NCI-H460 (cell line): ENCODE measurements at regions not wholly inside any gene's neighbourhood (a gene's known extent, or its start where the extent isn't known, plus 50 kb on each side); places are given as distances from the start of the nearest gene placed in this dataset.
"Not testable (repeated sequence)": the region's sequence is repeated elsewhere in the genome, so short reads cannot be mapped to it uniquely, and the experiment has no call there.

Experiments used
- DNase-seq: peaks from one replicate; pipeline ENCODE4 v3.0.0-alpha.2; 2016; ENCODE audit warnings: low read depth; ENCODE audit errors: extremely low read depth

DNA sequence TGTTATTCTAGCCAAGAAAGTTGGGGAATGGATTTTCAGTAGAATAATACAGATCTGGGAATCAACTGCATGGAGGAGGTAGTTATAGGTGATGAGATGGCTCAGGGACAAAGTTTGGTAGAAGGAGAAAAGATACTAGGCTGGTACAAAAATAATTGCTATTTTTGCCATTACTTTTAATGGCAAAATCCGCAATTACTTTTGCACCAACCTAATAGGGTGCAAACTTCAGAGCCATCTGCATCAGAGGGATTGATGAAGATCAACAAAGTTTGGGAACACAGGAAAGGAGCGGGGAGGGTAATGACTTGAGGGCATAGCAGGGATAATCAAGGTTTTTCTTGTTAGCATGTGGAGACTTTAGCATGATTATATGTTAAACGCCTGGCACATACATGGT lies 178.7 kb upstream of the ROPN1B start:
- DNase-seq = not testable (repeated sequence)

DNA sequence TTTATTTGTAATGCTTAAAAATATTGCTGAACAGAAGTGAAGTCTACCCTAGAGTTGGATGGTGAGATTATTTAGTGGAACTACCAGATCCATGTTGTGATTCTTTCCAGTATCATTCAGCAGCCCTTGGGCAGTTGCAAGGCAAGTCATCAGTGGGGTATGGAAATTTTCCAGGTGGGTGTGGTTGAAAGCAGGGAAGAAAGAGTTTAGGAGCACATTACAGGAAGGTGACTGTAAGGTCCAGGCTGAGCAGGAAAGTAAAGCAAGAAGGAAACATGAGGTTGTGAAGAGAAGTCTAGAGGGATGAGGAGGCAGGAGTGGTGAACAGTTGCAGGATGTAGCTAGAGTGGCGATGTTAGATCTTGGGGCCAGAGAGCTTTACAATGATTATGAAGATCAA lies 178.0 kb upstream of the ROPN1B start:
- not testable (repeated sequence) for DNase-seq

- not testable (repeated sequence) for DNase-seq
These were observed 159.0 kb upstream of the ROPN1B start for GRCh38 chr3:125810010-125810409.

DNA sequence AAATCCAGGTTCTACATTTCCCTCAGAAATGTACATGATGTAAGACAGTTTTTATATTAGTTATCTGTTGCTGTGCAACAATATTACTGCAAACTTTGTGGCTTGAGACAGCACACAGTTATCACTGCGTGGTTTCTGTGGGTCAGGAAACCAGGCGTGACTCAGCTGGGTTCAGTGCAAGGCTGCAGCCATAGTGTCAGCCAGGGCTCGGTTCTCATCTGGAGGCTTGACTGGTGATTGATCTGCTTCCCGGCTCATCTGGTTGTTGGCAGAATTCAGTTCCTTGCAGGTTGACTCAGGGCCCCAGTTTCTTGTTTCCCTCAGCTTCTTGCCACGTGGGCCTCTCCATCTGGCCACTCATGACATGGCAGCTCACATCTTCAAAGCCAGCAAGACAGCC lies 146.8 kb upstream of the ROPN1B start:
- DNase-seq = not testable (repeated sequence)

DNA sequence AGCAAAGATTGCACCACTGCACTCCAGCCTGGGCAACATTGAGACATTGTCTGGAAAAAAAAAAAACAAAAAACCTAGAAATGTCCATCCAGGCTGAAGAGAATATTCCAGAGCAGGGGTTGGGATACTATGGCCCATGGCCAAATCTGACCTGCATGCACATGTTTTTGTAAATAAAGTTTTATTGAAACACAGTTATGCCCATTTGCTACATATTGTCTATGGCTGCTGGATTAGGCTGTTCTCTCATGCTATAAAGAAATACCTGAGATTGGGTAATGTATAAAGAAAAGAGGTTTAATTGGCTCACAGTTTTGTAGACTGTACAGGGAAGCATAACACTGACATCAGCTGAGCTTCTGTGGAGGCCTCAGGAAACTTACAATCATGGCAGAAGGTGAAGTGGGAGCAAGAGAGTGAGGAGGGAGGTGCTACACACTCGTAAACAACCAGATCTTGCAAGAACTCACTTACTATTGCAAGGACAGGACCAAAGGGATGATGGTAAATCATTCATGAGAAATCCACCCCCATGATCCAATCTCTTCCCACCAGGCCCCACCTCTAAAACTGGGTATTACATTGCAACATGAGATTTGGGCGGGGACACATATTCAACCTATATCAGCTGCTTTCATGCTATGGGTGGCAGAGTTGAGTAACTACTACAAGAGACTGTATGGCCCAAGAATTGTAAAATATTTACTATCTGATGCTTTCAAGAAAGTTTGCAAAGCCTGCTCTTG lies 137.8 kb upstream of the ROPN1B start:
- not testable (repeated sequence) for DNase-seq

DNA sequence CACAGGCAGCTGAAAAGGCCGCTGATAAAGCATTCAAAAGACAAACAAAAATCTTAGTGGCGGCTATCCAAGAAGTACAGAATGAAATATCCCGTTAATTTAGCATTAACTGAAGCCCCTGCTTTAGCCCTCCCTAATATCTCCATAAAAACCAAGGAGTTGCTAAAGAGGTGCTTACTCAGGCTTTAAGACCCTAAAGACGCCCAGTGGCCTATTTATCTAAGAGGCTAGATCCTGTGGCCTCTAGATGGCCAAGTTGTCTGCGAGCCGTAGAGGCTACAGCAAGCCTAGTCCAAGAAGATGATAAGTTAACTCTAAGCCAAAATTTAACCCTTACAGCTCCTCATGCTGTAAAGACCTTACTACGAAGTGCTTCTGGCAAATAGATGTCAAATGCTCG lies 133.4 kb upstream of the ROPN1B start:
- DNase-seq = not testable (repeated sequence)

GRCh38 chr3:125836011-125836551 lies 132.9 kb upstream of the ROPN1B start:
- DNase-seq = not testable (repeated sequence)

DNA sequence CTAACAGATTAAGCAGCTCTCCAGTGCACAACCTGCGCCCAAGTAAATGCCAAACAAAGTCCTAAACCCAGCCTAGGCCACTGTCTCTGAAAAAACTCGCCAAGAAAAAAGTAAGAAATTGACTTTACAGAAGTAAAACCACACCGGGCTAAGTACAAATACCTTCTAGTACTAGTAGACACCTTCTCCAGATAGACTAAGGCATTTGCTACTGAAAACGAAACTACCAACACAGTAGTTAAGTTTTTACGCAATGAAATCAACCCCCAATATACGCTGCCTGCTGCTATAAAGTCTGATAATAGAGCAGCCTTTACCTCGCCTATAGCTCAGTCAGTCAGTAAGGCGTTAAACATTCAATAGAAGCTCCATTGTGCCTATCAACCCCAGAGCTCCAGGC lies 132.2 kb upstream of the ROPN1B start:
- not testable (repeated sequence) for DNase-seq

DNA sequence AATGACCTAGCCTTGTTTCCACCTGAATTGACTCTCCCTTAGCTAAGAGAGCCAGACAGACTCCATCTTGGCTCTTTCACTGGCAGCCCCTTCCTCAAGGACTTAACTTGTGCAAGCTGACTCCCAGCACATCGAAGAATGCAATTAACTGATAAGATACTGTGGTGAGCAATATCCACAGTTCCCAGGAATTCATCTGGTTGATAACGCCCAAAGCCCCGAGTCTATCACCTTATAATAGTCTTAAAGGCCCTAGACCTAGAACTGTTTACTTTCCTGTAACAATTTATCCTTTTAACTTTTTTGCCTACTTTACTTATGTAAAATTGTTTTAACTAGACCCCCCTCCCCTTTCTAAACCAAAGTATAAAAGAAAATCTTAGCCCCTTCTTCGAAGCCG lies 130.1 kb upstream of the ROPN1B start:
- DNase-seq = not testable (repeated sequence)

DNA sequence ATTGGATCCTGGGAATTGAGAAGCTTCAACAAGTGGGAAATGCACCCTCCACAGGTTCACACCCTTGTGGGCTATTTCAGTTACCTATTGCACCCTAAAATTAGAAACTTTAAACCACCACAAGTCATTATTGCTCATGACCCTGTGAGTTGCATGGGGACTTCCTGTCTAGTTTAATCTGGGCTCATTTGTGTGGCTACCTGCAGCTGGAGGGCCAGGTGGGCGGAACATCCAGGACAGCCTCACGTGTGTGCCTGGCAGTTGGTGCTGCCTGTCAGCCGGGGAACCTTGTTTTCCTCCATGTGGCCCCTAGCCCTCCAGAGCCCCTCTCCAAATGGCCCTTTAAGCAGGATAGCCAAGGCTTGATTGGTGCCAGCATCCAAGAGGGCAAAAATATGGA lies 128.5 kb upstream of the ROPN1B start:
- DNase-seq = not testable (repeated sequence)

DNA sequence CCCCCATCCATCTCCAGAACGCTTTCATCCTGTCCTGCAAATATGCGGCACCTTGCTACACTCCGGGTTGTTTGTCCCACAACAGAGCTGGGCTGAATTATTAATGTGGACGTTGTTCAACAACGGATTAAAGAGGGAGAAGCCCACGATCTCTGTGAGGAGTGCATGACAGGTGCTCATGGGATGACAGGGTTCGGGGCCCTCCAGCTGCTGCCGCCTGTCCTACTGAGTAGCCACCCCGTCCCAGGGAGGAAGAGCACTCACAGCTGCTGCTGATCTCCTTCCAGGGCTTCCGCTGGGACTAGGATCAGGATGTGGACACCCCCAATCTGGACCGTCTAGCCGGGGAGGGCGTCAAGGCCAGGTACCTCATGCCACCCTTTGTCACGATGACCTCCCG lies 121.0 kb upstream of the ROPN1B start:
- not testable (repeated sequence) for DNase-seq

DNA sequence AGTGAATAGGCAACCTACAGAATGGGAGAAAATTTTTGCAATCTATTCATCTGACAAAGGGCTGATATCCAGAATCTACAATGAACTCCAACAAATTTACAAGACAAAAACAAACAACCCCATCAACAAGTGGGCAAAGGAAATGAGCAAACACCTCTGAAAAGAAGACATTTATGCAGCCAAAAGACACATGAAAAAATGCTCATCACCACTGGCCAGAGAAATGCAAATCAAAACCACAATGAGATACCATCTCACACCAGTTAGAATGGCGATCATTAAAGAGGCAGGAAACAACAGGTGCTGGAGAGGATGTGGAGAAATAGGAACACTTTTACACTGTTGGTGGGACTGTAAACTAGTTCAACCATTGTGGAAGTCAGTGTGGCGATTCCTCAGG lies 114.0 kb upstream of the ROPN1B start:
- DNase-seq = not testable (repeated sequence)

DNA sequence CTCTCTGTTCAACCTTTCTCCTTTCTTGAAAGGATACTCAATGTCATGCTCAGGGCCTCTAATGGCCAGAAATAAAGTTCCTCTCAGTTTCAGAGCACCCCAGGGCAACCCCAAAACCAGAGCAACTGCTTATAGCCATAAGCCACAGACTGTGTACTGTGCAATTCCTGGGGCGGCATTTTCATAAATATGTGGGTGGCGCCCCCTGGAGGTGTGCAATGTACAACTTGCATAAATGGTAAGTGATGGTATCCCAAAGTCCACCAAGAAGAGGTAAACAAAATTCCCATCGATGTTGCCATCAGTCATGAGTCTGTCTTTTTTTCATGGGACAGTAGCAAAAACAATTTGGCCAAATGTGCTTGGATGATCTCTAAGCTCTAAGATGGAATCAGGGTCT lies 108.4 kb upstream of the ROPN1B start:
- DNase-seq = not testable (repeated sequence)

DNA sequence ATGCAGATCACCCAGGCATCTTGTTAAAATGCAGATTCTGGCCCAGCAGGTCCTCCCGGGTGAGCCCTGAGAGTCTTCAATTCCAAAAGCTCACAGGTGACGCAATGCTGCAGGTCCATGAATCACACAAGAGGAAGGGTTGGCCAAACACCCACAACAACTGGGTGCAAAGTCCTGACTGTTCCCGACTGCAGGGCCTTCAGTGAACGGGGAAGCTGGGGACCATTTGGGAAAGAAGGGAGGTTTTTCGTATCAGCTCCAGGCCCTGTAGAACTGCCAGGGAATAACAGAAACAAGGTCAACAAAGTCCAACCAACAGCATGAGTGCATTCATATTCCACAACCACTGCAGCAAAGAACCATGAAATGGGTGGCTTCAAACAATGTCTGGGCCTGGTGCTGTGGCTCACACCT lies 106.1 kb upstream of the ROPN1B start:
- DNase-seq = not testable (repeated sequence)

- not testable (repeated sequence) for DNase-seq
These were observed 104.4 kb upstream of the ROPN1B start for GRCh38 chr3:125864532-125864931.

- not testable (repeated sequence) for DNase-seq
These were observed 83.0 kb upstream of the ROPN1B start for GRCh38 chr3:125886006-125886405.

- DNase-seq = not testable (repeated sequence)
These were observed 69.8 kb upstream of the ROPN1B start for GRCh38 chr3:125899181-125899580.

DNA sequence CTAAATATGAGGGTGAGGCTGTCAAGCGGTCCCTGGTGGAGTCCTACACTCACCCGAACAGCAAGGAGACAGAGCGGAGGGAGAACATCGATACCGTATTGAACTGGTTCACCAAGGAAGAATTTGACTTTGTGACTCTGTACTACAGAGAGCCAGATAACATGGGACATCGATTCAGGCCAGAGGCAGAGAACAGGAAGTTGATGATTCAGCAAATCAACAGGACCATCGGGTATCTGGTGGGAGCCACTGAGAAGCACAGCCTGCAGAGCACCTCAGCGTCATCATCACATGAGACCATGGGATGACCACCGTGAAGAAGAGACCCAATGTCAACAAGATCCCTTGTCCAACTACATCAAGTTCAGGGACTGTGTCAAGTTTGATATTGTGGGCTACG lies 67.5 kb upstream of the ROPN1B start:
- not testable (repeated sequence) for DNase-seq

DNA sequence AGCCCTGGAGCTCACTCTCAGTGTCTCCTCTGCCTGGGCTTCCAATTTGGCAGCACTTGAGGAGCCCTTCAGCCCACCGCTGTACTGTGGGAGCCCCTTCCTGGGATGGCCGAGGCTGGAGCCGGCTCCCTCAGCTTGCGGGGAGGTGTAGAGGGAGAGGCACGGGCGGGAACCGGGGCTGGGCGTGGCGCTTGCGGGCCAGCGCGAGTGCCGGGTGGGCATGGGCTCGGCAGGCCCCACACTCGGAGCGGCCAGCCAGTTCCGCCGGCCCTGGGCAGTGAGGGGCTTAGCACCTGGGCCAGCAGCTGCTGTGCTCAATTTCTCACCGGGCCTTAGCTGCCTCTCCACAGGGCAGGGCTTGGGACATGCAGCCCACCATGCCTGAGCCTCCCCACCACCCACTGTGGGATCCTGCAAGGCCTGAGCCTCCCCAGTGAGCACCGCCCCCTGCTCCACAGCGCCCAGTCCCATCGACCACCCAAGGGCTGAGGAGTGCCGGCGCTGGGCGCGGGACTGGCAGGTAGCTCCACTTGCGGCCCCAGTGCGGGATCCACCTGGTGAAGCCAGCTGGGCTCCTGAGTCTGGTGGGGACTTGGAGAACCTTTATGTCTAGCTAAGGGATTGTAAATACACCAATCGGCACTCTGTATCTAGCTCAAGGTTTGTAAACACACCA lies 65.1 kb upstream of the ROPN1B start:
- not testable (repeated sequence) for DNase-seq

DNA sequence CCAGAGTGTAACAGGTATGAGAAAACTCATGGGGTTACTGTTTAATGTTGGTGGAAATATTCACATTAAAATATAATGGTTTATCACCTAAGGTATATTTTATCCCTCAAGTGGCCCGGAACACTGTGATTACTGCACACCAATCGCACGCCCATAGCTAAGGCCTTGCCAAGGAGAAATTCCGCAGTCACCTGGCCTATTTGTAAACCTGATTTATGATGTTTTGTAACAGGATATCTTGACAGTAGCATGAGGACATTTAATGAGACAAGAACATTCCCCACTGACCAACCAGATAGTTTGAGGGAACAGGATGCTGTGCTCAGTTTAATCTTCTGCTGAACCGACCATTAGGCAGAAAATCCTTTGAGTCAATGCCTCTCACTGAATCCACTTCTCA lies 61.7 kb upstream of the ROPN1B start:
- DNase-seq = not testable (repeated sequence)

DNA sequence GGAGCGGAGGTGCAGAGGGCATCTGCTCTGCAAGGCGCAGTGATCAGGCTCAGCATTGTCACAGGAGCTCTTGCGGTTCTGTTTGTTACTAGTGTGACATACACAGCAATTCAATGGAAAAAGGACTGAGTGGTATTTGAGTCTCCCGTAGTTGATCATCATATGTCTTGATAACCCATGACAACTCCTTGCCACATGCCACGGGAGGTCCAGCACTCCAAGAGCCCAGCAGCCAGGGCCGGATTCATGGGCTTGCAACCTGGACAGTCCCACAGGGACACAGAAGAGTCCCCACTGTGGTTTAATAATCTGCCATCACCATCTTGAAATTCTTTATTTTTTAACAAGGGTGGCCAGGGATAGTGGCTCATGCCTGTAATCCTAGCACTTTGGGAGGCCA lies 58.1 kb upstream of the ROPN1B start:
- not testable (repeated sequence) for DNase-seq
